Mucosa of stomach (tissue), 1 donor: ENCODE measurements at regions not wholly inside any gene's neighbourhood (a gene's known extent, or its start where the extent isn't known, plus 50 kb on each side); places are given as distances from the start of the nearest gene placed in this dataset.
"Not testable (repeated sequence)": the region's sequence is repeated elsewhere in the genome, so short reads cannot be mapped to it uniquely, and the experiment has no call there.

Experiments used
- H3K27me3 ChIP-seq: one replicate; pipeline ENCODE4 v1.7.0; 2013; ENCODE audit warnings: mild to moderate bottlenecking, low read length; ENCODE audit not compliant: control insufficient read depth, insufficient read depth
- H3K36me3 ChIP-seq: one replicate; pipeline ENCODE4 v1.7.0; 2013; ENCODE audit warnings: low read length; ENCODE audit not compliant: control insufficient read depth, insufficient read depth
- H3K4me1 ChIP-seq: one replicate; pipeline ENCODE4 v1.7.0; 2013; ENCODE audit warnings: mild to moderate bottlenecking, low read length; ENCODE audit not compliant: control insufficient read depth, insufficient read depth
- H3K4me3 ChIP-seq: one replicate; pipeline ENCODE4 v1.7.0; 2013; ENCODE audit warnings: low read length
- H3K9ac ChIP-seq: one replicate; pipeline ENCODE4 v1.7.0; 2013; ENCODE audit warnings: mild to moderate bottlenecking, low read length, moderate library complexity
- H3K9me3 ChIP-seq: one replicate; pipeline ENCODE4 v1.7.0; 2013; ENCODE audit warnings: mild to moderate bottlenecking, low read length, moderate library complexity; ENCODE audit not compliant: control insufficient read depth
- donor health status: Pancreatic carcinoma.

GRCh38 chr5:39662945-39663344, 238.2 kb upstream of the DAB2 start:
- H3K9me3 ChIP-seq, result no peaks in the 10 kb centered on the region
- H3K4me1 ChIP-seq, result no peaks in the 10 kb centered on the region
- H3K9ac ChIP-seq, result no peak overlapping the region
- no peaks in the 10 kb centered on the region for H3K36me3 ChIP-seq
- no peak overlapping the region for H3K4me3 ChIP-seq
- no peaks in the 10 kb centered on the region for H3K27me3 ChIP-seq

- Histone ChIP-seq H3K36me3 (no peaks in the 10 kb centered on the region), H3K9ac (no peak overlapping the region), H3K9me3 (no peaks in the 10 kb centered on the region), H3K4me3 (no peak overlapping the region), H3K27me3 (no peaks in the 10 kb centered on the region), H3K4me1 (no peaks in the 10 kb centered on the region)
Observed at GRCh38 chr5:39661026-39661779, 236.4 kb upstream of the DAB2 start.

- Histone ChIP-seq H3K36me3 (no peaks in the 10 kb centered on the region), H3K27me3 (no peaks in the 10 kb centered on the region), H3K4me1 (no peaks in the 10 kb centered on the region)
Observed at GRCh38 chr5:39660020-39660419, 235.2 kb upstream of the DAB2 start.

GRCh38 chr5:39658866-39659265, 234.1 kb upstream of the DAB2 start:
- H3K9ac ChIP-seq, result no peak overlapping the region
- no peak overlapping the region for H3K4me3 ChIP-seq
- H3K36me3 ChIP-seq, result no peaks in the 10 kb centered on the region
- no peaks in the 10 kb centered on the region for H3K27me3 ChIP-seq
- H3K4me1 ChIP-seq, result no peaks in the 10 kb centered on the region
- no peaks in the 10 kb centered on the region for H3K9me3 ChIP-seq

More at GRCh38 chr5:39660020-39660419, 235.2 kb upstream of the DAB2 start:
- no peaks in the 10 kb centered on the region for H3K9me3 ChIP-seq
- H3K9ac ChIP-seq, result no peak overlapping the region
- H3K4me3 ChIP-seq, result no peak overlapping the region

- Histone ChIP-seq H3K36me3 (no peaks in the 10 kb centered on the region), H3K9me3 (no peaks in the 10 kb centered on the region), H3K9ac (no peak overlapping the region), H3K4me3 (no peak overlapping the region), H3K4me1 (no peaks in the 10 kb centered on the region), H3K27me3 (no peaks in the 10 kb centered on the region)
Observed at GRCh38 chr5:39657943-39658342, 233.2 kb upstream of the DAB2 start.

GRCh38 chr5:39656600-39656999, 231.8 kb upstream of the DAB2 start:
- H3K9me3 ChIP-seq, result no peaks in the 10 kb centered on the region

GRCh38 chr5:39654715-39655114, 229.9 kb upstream of the DAB2 start:
- Histone ChIP-seq H3K9ac (no peak overlapping the region), H3K27me3 (no peaks in the 10 kb centered on the region), H3K36me3 (no peaks in the 10 kb centered on the region), H3K4me1 (no peaks in the 10 kb centered on the region), H3K4me3 (no peak overlapping the region), H3K9me3 (no peaks in the 10 kb centered on the region)

More at GRCh38 chr5:39656600-39656999, 231.8 kb upstream of the DAB2 start:
- H3K36me3 ChIP-seq, result no peaks in the 10 kb centered on the region
- H3K4me1 ChIP-seq, result no peaks in the 10 kb centered on the region
- H3K27me3 ChIP-seq, result no peaks in the 10 kb centered on the region
- H3K9ac ChIP-seq, result no peak overlapping the region
- no peak overlapping the region for H3K4me3 ChIP-seq

- H3K9me3 ChIP-seq, H3K36me3 ChIP-seq, H3K4me3 ChIP-seq, H3K4me1 ChIP-seq, H3K9ac ChIP-seq, H3K27me3 ChIP-seq: not testable (repeated sequence)
Observed at GRCh38 chr5:39652481-39652880, 227.7 kb upstream of the DAB2 start.

- Histone ChIP-seq H3K4me1 (peaks cover 4% of the 10 kb centered on the region), H3K9me3 (no peaks in the 10 kb centered on the region)
Observed at GRCh38 chr5:39652036-39652435, 227.3 kb upstream of the DAB2 start.

GRCh38 chr5:39650008-39650762, 225.4 kb upstream of the DAB2 start:
- Histone ChIP-seq H3K4me1 (peaks cover 4% of the 10 kb centered on the region), H3K9ac (no peak overlapping the region), H3K9me3 (no peaks in the 10 kb centered on the region), H3K27me3 (no peaks in the 10 kb centered on the region), H3K36me3 (no peaks in the 10 kb centered on the region), H3K4me3 (no peak overlapping the region)

More at GRCh38 chr5:39652036-39652435, 227.3 kb upstream of the DAB2 start:
- no peak overlapping the region for H3K4me3 ChIP-seq
- no peaks in the 10 kb centered on the region for H3K36me3 ChIP-seq
- H3K27me3 ChIP-seq, result no peaks in the 10 kb centered on the region
- H3K9ac ChIP-seq, result no peak overlapping the region

- Histone ChIP-seq H3K27me3 (no peaks in the 10 kb centered on the region), H3K4me1 (peaks cover 4% of the 10 kb centered on the region), H3K9me3 (no peaks in the 10 kb centered on the region), H3K36me3 (no peaks in the 10 kb centered on the region), H3K9ac (no peak overlapping the region), H3K4me3 (no peak overlapping the region)
Observed at GRCh38 chr5:39648848-39649227, 224.1 kb upstream of the DAB2 start.

- Histone ChIP-seq H3K4me1 (peaks cover 4% of the 10 kb centered on the region), H3K27me3 (no peaks in the 10 kb centered on the region), H3K4me3 (no peak overlapping the region), H3K9ac (no peak overlapping the region), H3K36me3 (no peaks in the 10 kb centered on the region), H3K9me3 (no peaks in the 10 kb centered on the region)
Observed at GRCh38 chr5:39648085-39648847, 223.5 kb upstream of the DAB2 start.
